GM12878 (cell line): ENCODE measurements at regions not wholly inside any gene's neighbourhood (a gene's known extent, or its start where the extent isn't known, plus 50 kb on each side); places are given as distances from the start of the nearest gene placed in this dataset.

Experiments
- ATAC-seq: fragments of 200-7000 bp; cut with Tn5 transposase; 3 replicates; pipeline ENCODE4 v1.9.1; 2020; ENCODE audit warnings: mild to moderate bottlenecking, moderate library complexity
- BruUV-seq: library from RNA; stranded (reverse); fragments of 400-500 nt; replicated peaks from 2 replicates; lab custom pipeline; 2021; lab: Mats Ljungman, UMichigan
- CTCF ChIA-PET: fragments of 300-600 bp; sonication (Branson Sonifier 250); formaldehyde crosslinking; extraction: SDS; loops from one replicate; lab custom pipeline; 2021; ENCODE audit warnings: inconsistent platforms; lab: Yijun Ruan, JAX
- POLR2A ChIA-PET: fragments of 350-600 bp; formaldehyde crosslinking; extraction: SDS; loops from one replicate; lab custom pipeline; 2021; ENCODE audit warnings: inconsistent platforms; lab: Charles Lee
- RAD21 ChIA-PET: fragments of 300-600 bp; sonication (Branson Sonifier 250); formaldehyde crosslinking; loops from one replicate; lab custom pipeline; 2023; ENCODE audit warnings: antibody characterized with exemption; ENCODE audit not compliant: unreplicated experiment; lab: Charles Lee
- SMC1A ChIA-PET: fragments of 300-600 bp; sonication (Branson Sonifier 250); formaldehyde crosslinking; loops from one replicate; lab custom pipeline; 2023; ENCODE audit not compliant: unreplicated experiment, uncharacterized antibody; lab: Charles Lee
- DNase-seq: peaks from one replicate; pipeline ENCODE4 v3.0.0-alpha.2; 2011; ENCODE audit warnings: low read depth, low spot score
- FAIRE-seq: peaks from 3 replicates; lab custom pipeline; 2011; peaks lifted over from hg19 to GRCh38; lab: Jason Lieb, UNC
- H2AFZ ChIP-seq: 2 replicates; pipeline ENCODE4 v1.6.0; 2011; ENCODE audit warnings: low read depth, low read length, control low read depth; ENCODE audit not compliant: control insufficient read depth
- H3K27ac ChIP-seq: 2 replicates; pipeline ENCODE4 v1.5.1; 2011; ENCODE audit warnings: control low read depth; ENCODE audit not compliant: control insufficient read depth, insufficient read depth
- H3K27me3 ChIP-seq, 2 experiments: replicated peaks in 1 of 2; 2 replicates each; pipeline versions ENCODE4 v1.6.0 to v1.6.1; 2011; ENCODE audit warnings: low read length in 1 of 2; ENCODE audit not compliant: control insufficient read depth in 2 of 2, insufficient read depth in 2 of 2
- H3K36me3 ChIP-seq, 2 experiments: 2 replicates each; pipeline ENCODE4 v1.5.1; 2011; ENCODE audit warnings: low read length in 1 of 2; ENCODE audit not compliant: control insufficient read depth in 2 of 2, insufficient read depth in 2 of 2
- H3K4me1 ChIP-seq: 2 replicates; pipeline ENCODE4 v1.6.1; 2011; ENCODE audit warnings: mild to moderate bottlenecking, low read length, moderate library complexity, mixed read lengths; ENCODE audit not compliant: control insufficient read depth, insufficient read depth
- H3K4me2 ChIP-seq: 2 replicates; pipeline ENCODE4 v1.6.0; 2011; ENCODE audit warnings: control low read depth; ENCODE audit not compliant: control insufficient read depth, insufficient read depth
- H3K4me3 ChIP-seq: fragments of 200-600 bp; sonication (generic); 2 replicates; pipeline ENCODE4 v1.5.1; 2016
- H3K79me2 ChIP-seq: 2 replicates; pipeline ENCODE4 v1.6.0; 2011; ENCODE audit warnings: low read length; ENCODE audit not compliant: control insufficient read depth, insufficient read depth
- H3K9ac ChIP-seq: 2 replicates; pipeline ENCODE4 v1.8.0; 2011; ENCODE audit warnings: low read length, control low read depth, mixed read lengths; ENCODE audit not compliant: control insufficient read depth, insufficient read depth
- H3K9me3 ChIP-seq: replicated peaks from 3 replicates; pipeline ENCODE4 v1.5.1; 2011; ENCODE audit warnings: mild to moderate bottlenecking, low read length; ENCODE audit not compliant: control insufficient read depth, insufficient read depth
- H4K20me1 ChIP-seq: 2 replicates; pipeline ENCODE4 v1.6.0; 2011; ENCODE audit not compliant: control insufficient read depth, insufficient read depth
- CHD1 ChIP-seq: IDR thresholded peaks from 2 replicates; pipeline ENCODE4 v1.6.1; 2012; ENCODE audit warnings: low read depth, low read length, improper control_type of control experiment
- EZH2 ChIP-seq: IDR thresholded peaks from 2 replicates; pipeline ENCODE4 v1.6.1; 2012; ENCODE audit warnings: low read depth, mild to moderate bottlenecking, control low read depth, inconsistent platforms, low read length, borderline replicate concordance; ENCODE audit not compliant: control insufficient read depth
- FOXM1 ChIP-seq: IDR thresholded peaks from 2 replicates; pipeline ENCODE4 v1.6.1; 2012; ENCODE audit warnings: low read depth, mild to moderate bottlenecking, inconsistent platforms, low read length, moderate library complexity
- MXI1 ChIP-seq: fragments of 150-350 bp; IDR thresholded peaks from 2 replicates; pipeline ENCODE4 v1.6.1; 2011; ENCODE audit warnings: low read depth, mild to moderate bottlenecking, inconsistent platforms, low read length, improper control_type of control experiment
- MYC ChIP-seq: IDR thresholded peaks from 2 replicates; pipeline ENCODE4 v1.6.1; 2011; ENCODE audit warnings: mild to moderate bottlenecking, low read length, moderate library complexity, inconsistent platforms; ENCODE audit not compliant: insufficient read depth, insufficient replicate concordance, insufficient read length, severe bottlenecking
- NR2C2 ChIP-seq: IDR thresholded peaks from 2 replicates; pipeline ENCODE4 v1.6.1; 2011; ENCODE audit warnings: borderline replicate concordance, low read depth; ENCODE audit not compliant: control insufficient read depth, insufficient read length
- NR2F1 ChIP-seq: fragments of 450-650 bp; conservative IDR thresholded peaks from 2 replicates; pipeline ENCODE4 v1.6.1; 2017; ENCODE audit warnings: mild to moderate bottlenecking
- PKNOX1 ChIP-seq: fragments of 450-650 bp; IDR thresholded peaks from 2 replicates; pipeline ENCODE4 v1.6.1; 2016; ENCODE audit warnings: mild to moderate bottlenecking
- POLR2A ChIP-seq: IDR thresholded peaks from 2 replicates; pipeline ENCODE4 v1.6.1; 2011; ENCODE audit warnings: low read depth, mild to moderate bottlenecking, low read length
- SREBF1 ChIP-seq: IDR thresholded peaks from 2 replicates; pipeline ENCODE4 v1.6.1; 2012; ENCODE audit warnings: mild to moderate bottlenecking, low read length
- TARDBP ChIP-seq: IDR thresholded peaks from 2 replicates; pipeline ENCODE4 v1.6.1; 2016; ENCODE audit warnings: borderline replicate concordance
- TBL1XR1 ChIP-seq: IDR thresholded peaks from 2 replicates; pipeline ENCODE4 v1.6.1; 2012; ENCODE audit warnings: low read depth, low read length, improper control_type of control experiment
- ZNF592 ChIP-seq: fragments of 450-650 bp; IDR thresholded peaks from 2 replicates; pipeline ENCODE4 v1.6.1; 2017; ENCODE audit warnings: mild to moderate bottlenecking, moderate library complexity
- WGBS: methylation state at CpG from one replicate; pipeline ENCODE4 v1.1.6; 2016; ENCODE audit warnings: low lambda C conversion rate; ENCODE audit not compliant: insufficient replicate concordance, insufficient coverage; ENCODE audit errors: missing lambda C conversion rate; 5-methylcytosine and 5-hydroxymethylcytosine counted together
- in situ Hi-C: fragments of 300-500 bp; cut with MboI; formaldehyde crosslinking; loops from 9 replicates; pipeline ENCODE4 v1.14.3; 2018; ENCODE audit warnings: mixed read lengths
- intact Hi-C: fragments of 100-400 bp; cut with micrococcal nuclease; formaldehyde crosslinking; loops from one replicate; pipeline ENCODE4 v1.14.2; 2022; ENCODE audit not compliant: unreplicated experiment
- TF ChIP-seq, protein P1 (sequence below): fragments of 450-650 bp; IDR thresholded peaks from 2 replicates; pipeline ENCODE4 v1.6.1; 2017; ENCODE audit warnings: mild to moderate bottlenecking
- TF ChIP-seq, protein P2 (sequence below): fragments of 450-650 bp; IDR thresholded peaks from 2 replicates; pipeline ENCODE4 v1.6.1; 2018; ENCODE audit warnings: mild to moderate bottlenecking, low read depth, moderate library complexity; ENCODE audit not compliant: partially characterized antibody

DNA sequence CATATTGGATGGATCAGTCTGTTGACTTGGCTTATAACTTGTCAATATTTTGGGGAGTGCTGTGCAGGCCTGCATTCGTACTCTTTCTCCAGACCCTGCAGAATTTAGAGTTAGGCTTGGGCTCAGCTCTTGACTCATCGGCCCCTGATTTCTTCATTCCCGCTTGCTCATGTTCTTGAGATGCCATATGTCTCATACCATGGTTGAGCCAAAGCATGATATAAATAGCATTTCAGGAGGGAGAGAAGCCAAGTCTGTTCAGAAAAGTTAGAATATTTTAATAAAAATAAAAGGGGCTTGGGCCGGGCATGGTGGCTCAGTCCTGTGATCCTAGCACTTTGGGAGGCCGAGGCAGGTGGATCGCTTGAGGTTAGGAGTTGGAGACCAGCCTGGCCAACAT is 898.1 kb downstream of the TYW1 start:
- Histone ChIP-seq H3K27ac (no peak overlapping the region), H3K79me2 (no peaks in the 10 kb centered on the region), H2AFZ (no peak overlapping the region), H3K36me3 (no peaks in the 10 kb centered on the region), H3K27me3 (no peaks in the 10 kb centered on the region), H3K4me2 (no peak overlapping the region), H3K4me1 (no peaks in the 10 kb centered on the region), H4K20me1 (no peaks in the 10 kb centered on the region), H3K4me3 (no peak overlapping the region), H3K9ac (no peak overlapping the region), H3K9me3 (no peaks in the 10 kb centered on the region; the same call in 2 of the 3 replicates)
- intact Hi-C loops (no loop called here), in situ Hi-C loops (no loop called here)
- FAIRE-seq (no peak), DNase-seq (no peak), ATAC-seq (no peak)
- ChIA-PET RAD21 (no interaction called here), SMC1A (no interaction called here), POLR2A (no interaction called here), CTCF (no interaction called here)
- 48% methylated on average over 6 of the region's 6 CpGs for WGBS
- no TSS peak for BruUV-seq
- TF ChIP-seq POLR2A (no peak), NR2F1 (no peak), TARDBP (no peak), FOXM1 (no peak), NR2C2 (no peak), TBL1XR1 (no peak), SREBF1 (no peak), CHD1 (no peak), EZH2 (no peak), MYC (no peak), PKNOX1 (no peak), MXI1 (no peak), ZNF592 (no peak)
- TF ChIP-seq, protein P1, sequence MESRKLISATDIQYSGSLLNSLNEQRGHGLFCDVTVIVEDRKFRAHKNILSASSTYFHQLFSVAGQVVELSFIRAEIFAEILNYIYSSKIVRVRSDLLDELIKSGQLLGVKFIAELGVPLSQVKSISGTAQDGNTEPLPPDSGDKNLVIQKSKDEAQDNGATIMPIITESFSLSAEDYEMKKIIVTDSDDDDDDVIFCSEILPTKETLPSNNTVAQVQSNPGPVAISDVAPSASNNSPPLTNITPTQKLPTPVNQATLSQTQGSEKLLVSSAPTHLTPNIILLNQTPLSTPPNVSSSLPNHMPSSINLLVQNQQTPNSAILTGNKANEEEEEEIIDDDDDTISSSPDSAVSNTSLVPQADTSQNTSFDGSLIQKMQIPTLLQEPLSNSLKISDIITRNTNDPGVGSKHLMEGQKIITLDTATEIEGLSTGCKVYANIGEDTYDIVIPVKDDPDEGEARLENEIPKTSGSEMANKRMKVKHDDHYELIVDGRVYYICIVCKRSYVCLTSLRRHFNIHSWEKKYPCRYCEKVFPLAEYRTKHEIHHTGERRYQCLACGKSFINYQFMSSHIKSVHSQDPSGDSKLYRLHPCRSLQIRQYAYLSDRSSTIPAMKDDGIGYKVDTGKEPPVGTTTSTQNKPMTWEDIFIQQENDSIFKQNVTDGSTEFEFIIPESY, result no peak
- TF ChIP-seq, protein P2, sequence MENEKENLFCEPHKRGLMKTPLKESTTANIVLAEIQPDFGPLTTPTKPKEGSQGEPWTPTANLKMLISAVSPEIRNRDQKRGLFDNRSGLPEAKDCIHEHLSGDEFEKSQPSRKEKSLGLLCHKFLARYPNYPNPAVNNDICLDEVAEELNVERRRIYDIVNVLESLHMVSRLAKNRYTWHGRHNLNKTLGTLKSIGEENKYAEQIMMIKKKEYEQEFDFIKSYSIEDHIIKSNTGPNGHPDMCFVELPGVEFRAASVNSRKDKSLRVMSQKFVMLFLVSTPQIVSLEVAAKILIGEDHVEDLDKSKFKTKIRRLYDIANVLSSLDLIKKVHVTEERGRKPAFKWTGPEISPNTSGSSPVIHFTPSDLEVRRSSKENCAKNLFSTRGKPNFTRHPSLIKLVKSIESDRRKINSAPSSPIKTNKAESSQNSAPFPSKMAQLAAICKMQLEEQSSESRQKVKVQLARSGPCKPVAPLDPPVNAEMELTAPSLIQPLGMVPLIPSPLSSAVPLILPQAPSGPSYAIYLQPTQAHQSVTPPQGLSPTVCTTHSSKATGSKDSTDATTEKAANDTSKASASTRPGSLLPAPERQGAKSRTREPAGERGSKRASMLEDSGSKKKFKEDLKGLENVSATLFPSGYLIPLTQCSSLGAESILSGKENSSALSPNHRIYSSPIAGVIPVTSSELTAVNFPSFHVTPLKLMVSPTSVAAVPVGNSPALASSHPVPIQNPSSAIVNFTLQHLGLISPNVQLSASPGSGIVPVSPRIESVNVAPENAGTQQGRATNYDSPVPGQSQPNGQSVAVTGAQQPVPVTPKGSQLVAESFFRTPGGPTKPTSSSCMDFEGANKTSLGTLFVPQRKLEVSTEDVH, result no peak
